Testis (tissue), 2 donors: ENCODE measurements at regions not wholly inside any gene's neighbourhood (a gene's known extent, or its start where the extent isn't known, plus 50 kb on each side); places are given as distances from the start of the nearest gene placed in this dataset.
A peak's percentile ranks its signal among the peaks of the same experiment; 100 is the strongest.

ENCODE experiments used
- DNase-seq: peaks from one replicate; pipeline ENCODE4 v3.0.0-alpha.2; 2019
- H3K27ac ChIP-seq, 2 donors: fragments of 200-600 bp; sonication (generic); one replicate each; pipeline ENCODE4 v1.5.1; 2019
- H3K27me3 ChIP-seq: fragments of 200-600 bp; sonication (generic); one replicate; pipeline ENCODE4 v1.5.1; 2019
- H3K36me3 ChIP-seq: fragments of 200-600 bp; sonication (generic); one replicate; pipeline ENCODE4 v1.5.1; 2017; ENCODE audit warnings: low read depth; ENCODE audit errors: missing control alignments
- H3K4me1 ChIP-seq: fragments of 200-600 bp; sonication (generic); one replicate; pipeline ENCODE4 v1.5.1; 2019
- H3K4me3 ChIP-seq, 2 donors: fragments of 200-600 bp; sonication (generic); one replicate each; pipeline ENCODE4 v1.5.1; 2017 to 2019
- H3K9me3 ChIP-seq: fragments of 200-600 bp; sonication (generic); one replicate; pipeline ENCODE4 v1.5.1; 2017
- CTCF ChIP-seq, 3 experiments: fragments of 450-650 bp in 2 of 3; fragments of 200-600 bp in 1 of 3; sonication (generic) in 1 of 3; IDR thresholded peaks; one replicate each; pipeline ENCODE4 v1.5.1; 2016 to 2019; ENCODE audit warnings: antibody characterized with exemption in 3 of 3, mild to moderate bottlenecking in 2 of 3, moderate library complexity in 1 of 3
- POLR2A ChIP-seq: fragments of 450-650 bp; IDR thresholded peaks from one replicate; pipeline ENCODE4 v1.6.1; 2017; ENCODE audit warnings: antibody characterized with exemption, mild to moderate bottlenecking, moderate library complexity
- WGBS, 2 donors: methylation state at CpG; one replicate each; pipeline ENCODE4 v1.1.5; 2018; 5-methylcytosine and 5-hydroxymethylcytosine counted together
- intact Hi-C: fragments of 100-400 bp; cut with DNase I; formaldehyde crosslinking; loops from one replicate; pipeline ENCODE4 v1.15.1; 2023; ENCODE audit warnings: low total_unique reads

GRCh38 chr4:22962295-22962694 is 269.6 kb downstream of the GBA3 start:
- intact Hi-C loops: no loop called here
- Histone ChIP-seq H3K4me3 (no peak overlapping the region), H3K27ac (no peak overlapping the region), H3K27me3 (no peaks in the 10 kb centered on the region), H3K4me1 (no peaks in the 10 kb centered on the region), H3K36me3 (no peaks in the 10 kb centered on the region), H3K9me3 (no peaks in the 10 kb centered on the region)
- WGBS, 2 donors: 35 to 51% methylated on average over 4 of the region's 4 CpGs
- peak; percentile 22 for DNase-seq
- TF ChIP-seq POLR2A: no peak
- peak in 2 of 3 experiments; percentile 16 to 33 for TF ChIP-seq CTCF (IDR thresholded peaks at IDR 0.05)

- intact Hi-C loops: no loop called here
- Histone ChIP-seq H3K4me3 (no peak overlapping the region), H3K27ac (no peak overlapping the region), H3K9me3 (no peaks in the 10 kb centered on the region), H3K4me1 (no peaks in the 10 kb centered on the region), H3K27me3 (no peaks in the 10 kb centered on the region), H3K36me3 (no peaks in the 10 kb centered on the region)
- 55 to 88% methylated on average over 3 of the region's 3 CpGs for WGBS, 2 donors
- DNase-seq: no peak
- TF ChIP-seq POLR2A (no peak), CTCF (IDR thresholded peaks at IDR 0.05) (no peak)
Observed at GRCh38 chr4:22959483-22959882, 266.7 kb downstream of the GBA3 start.

GRCh38 chr4:22957774-22958309 is 265.1 kb downstream of the GBA3 start:
- Histone ChIP-seq H3K27ac (no peak overlapping the region), H3K4me1 (no peaks in the 10 kb centered on the region), H3K27me3 (no peaks in the 10 kb centered on the region), H3K4me3 (no peak overlapping the region), H3K9me3 (no peaks in the 10 kb centered on the region), H3K36me3 (no peaks in the 10 kb centered on the region)
- 51 to 68% methylated on average over 1 of the region's 1 CpG for WGBS, 2 donors
- intact Hi-C loops: no loop called here
- no peak for TF ChIP-seq POLR2A
- TF ChIP-seq CTCF (IDR thresholded peaks at IDR 0.05): no peak
- no peak for DNase-seq

- no peak for DNase-seq
- Histone ChIP-seq H3K4me3 (no peak overlapping the region), H3K27me3 (no peaks in the 10 kb centered on the region), H3K4me1 (no peaks in the 10 kb centered on the region), H3K9me3 (no peaks in the 10 kb centered on the region), H3K27ac (no peak overlapping the region), H3K36me3 (no peaks in the 10 kb centered on the region)
- intact Hi-C loops: no loop called here
- TF ChIP-seq CTCF (IDR thresholded peaks at IDR 0.05) (no peak), POLR2A (no peak)
- 83 to 85% methylated on average over 6 of the region's 6 CpGs for WGBS, 2 donors
Observed at GRCh38 chr4:22949161-22949855, 256.6 kb downstream of the GBA3 start.

GRCh38 chr4:22947851-22948250 is 255.1 kb downstream of the GBA3 start:
- H3K27ac ChIP-seq: no peak overlapping the region
- DNase-seq: no peak
- H3K36me3 ChIP-seq: no peaks in the 10 kb centered on the region
- H3K9me3 ChIP-seq: no peaks in the 10 kb centered on the region
- 77 to 78% methylated on average over 5 of the region's 5 CpGs for WGBS, 2 donors
- TF ChIP-seq POLR2A: no peak
- TF ChIP-seq CTCF (IDR thresholded peaks at IDR 0.05): no peak
- H3K27me3 ChIP-seq: no peaks in the 10 kb centered on the region
- no peaks in the 10 kb centered on the region for H3K4me1 ChIP-seq
- intact Hi-C loops: no loop called here
- H3K4me3 ChIP-seq: no peak overlapping the region
